WTC11 (cell line): ENCODE measurements at regions not wholly inside any gene's neighbourhood (a gene's known extent, or its start where the extent isn't known, plus 50 kb on each side); places are given as distances from the start of the nearest gene placed in this dataset.

ENCODE experiments used
- ATAC-seq: fragments of 200-7000 bp; cut with Tn5 transposase; 2 replicates; pipeline ENCODE4 v1.10.0; 2021; ENCODE audit warnings: mild to moderate bottlenecking, moderate library complexity
- CTCF ChIA-PET: fragments of 300-600 bp; sonication (Branson Sonifier 250); formaldehyde crosslinking; loops from one replicate; lab custom pipeline; 2021; ENCODE audit warnings: antibody characterized with exemption; lab: Charles Lee
- POLR2A ChIA-PET: fragments of 350-600 bp; sonication (Branson Sonifier 250); formaldehyde crosslinking; loops from one replicate; lab custom pipeline; 2021; ENCODE audit warnings: antibody characterized with exemption; lab: Charles Lee
- DNase-seq: peaks from one replicate; pipeline ENCODE4 v3.0.0; 2021; ENCODE audit warnings: low spot score
- H3K27ac Mint-ChIP-seq: 2 replicates; pipeline ENCODE4 v1.8.0; 2021; ENCODE audit warnings: mixed read lengths
- H3K27me3 Mint-ChIP-seq: 2 replicates; pipeline ENCODE4 v1.8.0; 2021; ENCODE audit warnings: low read depth, mild to moderate bottlenecking, moderate library complexity, mixed read lengths
- H3K36me3 Mint-ChIP-seq: 2 replicates; pipeline ENCODE4 v1.8.0; 2021; ENCODE audit warnings: mixed read lengths
- H3K4me1 Mint-ChIP-seq: 2 replicates; pipeline ENCODE4 v1.8.0; 2022; ENCODE audit warnings: mixed read lengths
- H3K4me3 Mint-ChIP-seq: 2 replicates; pipeline ENCODE4 v1.8.0; 2021; ENCODE audit warnings: mild to moderate bottlenecking, moderate library complexity, mixed read lengths
- H3K9me3 Mint-ChIP-seq: 2 replicates; pipeline ENCODE4 v1.8.0; 2021; ENCODE audit warnings: mixed read lengths
- ATF6 ChIP-seq: sonication (generic); formaldehyde crosslinking; IDR thresholded peaks from 2 replicates; pipeline ENCODE4 v1.8.1; 2023; ENCODE audit warnings: mild to moderate bottlenecking, missing genetic modification reagents
- ETV6 ChIP-seq: sonication (generic); formaldehyde crosslinking; IDR thresholded peaks from 2 replicates; pipeline ENCODE4 v1.8.1; 2022; ENCODE audit warnings: mild to moderate bottlenecking, missing genetic modification reagents
- FOXJ3 ChIP-seq: sonication (generic); formaldehyde crosslinking; IDR thresholded peaks from 2 replicates; pipeline ENCODE4 v1.9.0; 2021; ENCODE audit warnings: missing genetic modification reagents, mild to moderate bottlenecking, borderline replicate concordance
- FOXP4 ChIP-seq: sonication (generic); formaldehyde crosslinking; IDR thresholded peaks from 2 replicates; pipeline ENCODE4 v1.8.0; 2022; ENCODE audit warnings: mild to moderate bottlenecking, missing genetic modification reagents
- KAT7 ChIP-seq: sonication (generic); formaldehyde crosslinking; IDR thresholded peaks from 2 replicates; pipeline ENCODE4 v1.8.1; 2023; ENCODE audit warnings: missing genetic modification reagents, mild to moderate bottlenecking, borderline replicate concordance
- MXD4 ChIP-seq: fragments of 250-450 bp; sonication (Bioruptor Pico); IDR thresholded peaks from 2 replicates; pipeline ENCODE4 v1.8.0; 2021; ENCODE audit warnings: mild to moderate bottlenecking, moderate library complexity, borderline replicate concordance
- MYBL2 ChIP-seq: sonication (generic); formaldehyde crosslinking; IDR thresholded peaks from 2 replicates; pipeline ENCODE4 v1.8.1; 2023; ENCODE audit warnings: mild to moderate bottlenecking, moderate library complexity, missing genetic modification reagents
- SP1 ChIP-seq: sonication (generic); formaldehyde crosslinking; conservative IDR thresholded peaks from 2 replicates; pipeline ENCODE4 v1.8.1; 2022; ENCODE audit warnings: missing genetic modification reagents
- TP53 ChIP-seq: sonication (generic); formaldehyde crosslinking; IDR thresholded peaks from 2 replicates; pipeline ENCODE4 v1.8.1; 2023; ENCODE audit warnings: mild to moderate bottlenecking, missing genetic modification reagents
- ZNF396 ChIP-seq: fragments of 250-450 bp; sonication (Bioruptor Pico); IDR thresholded peaks from 2 replicates; pipeline ENCODE4 v1.8.0; 2021; ENCODE audit warnings: mild to moderate bottlenecking, moderate library complexity, borderline replicate concordance
- ZNF532 ChIP-seq: fragments of 250-450 bp; sonication (Bioruptor Pico); IDR thresholded peaks from 2 replicates; pipeline ENCODE4 v1.9.0; 2021; ENCODE audit warnings: mild to moderate bottlenecking, borderline replicate concordance
- ZNF671 ChIP-seq: fragments of 250-450 bp; sonication (Bioruptor Pico); IDR thresholded peaks from 2 replicates; pipeline ENCODE4 v1.8.0; 2021; ENCODE audit warnings: mild to moderate bottlenecking
- TF ChIP-seq, protein P1 (sequence below): sonication (generic); formaldehyde crosslinking; IDR thresholded peaks from 2 replicates; pipeline ENCODE4 v1.8.1; 2023; ENCODE audit warnings: mild to moderate bottlenecking, missing genetic modification reagents
- TF ChIP-seq, protein P2 (sequence below): sonication (generic); formaldehyde crosslinking; IDR thresholded peaks from 2 replicates; pipeline ENCODE4 v1.8.1; 2022; ENCODE audit warnings: low read depth, mild to moderate bottlenecking, moderate library complexity, missing genetic modification reagents, borderline replicate concordance
- TF ChIP-seq, protein P3 (sequence below): sonication (generic); formaldehyde crosslinking; IDR thresholded peaks from 2 replicates; pipeline ENCODE4 v1.8.0; 2023; ENCODE audit warnings: mild to moderate bottlenecking, missing genetic modification reagents
- TF ChIP-seq, protein P4 (sequence below): sonication (generic); formaldehyde crosslinking; conservative IDR thresholded peaks from 2 replicates; pipeline ENCODE4 v1.8.1; 2022; ENCODE audit warnings: mild to moderate bottlenecking, missing genetic modification reagents

DNA sequence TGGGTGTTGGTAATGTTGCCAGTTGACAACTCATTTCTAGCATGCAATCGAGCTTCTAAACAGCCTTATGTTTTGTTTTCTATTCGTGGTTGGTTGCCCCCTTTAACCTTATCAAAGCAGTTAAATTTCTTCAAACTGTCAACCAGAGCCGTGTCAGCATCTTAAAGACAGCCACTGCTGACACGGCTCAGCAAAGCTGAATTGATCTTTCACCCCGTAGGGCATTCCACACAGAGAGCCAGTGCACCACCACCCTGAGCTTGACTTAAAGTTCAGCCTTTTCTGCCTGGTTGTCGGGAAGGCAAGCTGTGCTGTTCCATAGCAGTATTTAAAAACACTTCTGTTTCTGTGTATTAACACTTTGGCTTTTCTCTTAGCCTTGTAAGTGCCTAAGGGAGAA lies 355.0 kb upstream of the CHST9 start:
- POLR2A ChIA-PET: no interaction called here
- H3K9me3 Mint-ChIP-seq: no peaks in the 10 kb centered on the region
- no peak overlapping the region for H3K4me3 Mint-ChIP-seq
- peaks cover 51% of the 10 kb centered on the region for H3K4me1 Mint-ChIP-seq
- H3K27me3 Mint-ChIP-seq: no peaks in the 10 kb centered on the region
- no peak overlapping the region for H3K27ac Mint-ChIP-seq
- peak; percentile 90 for ATAC-seq
- CTCF ChIA-PET: interaction anchor here (0.7 to 1.0 kb wide), 2 partner anchors 13 to 65 kb away, joined by 3 read pairs; no protein-coding TSS in a partner anchor
- peak; percentile 20 for DNase-seq
- no peak for TF ChIP-seq SP1 (CRISPR knock-in tag)
- no peak for TF ChIP-seq ZNF532
- no peak for TF ChIP-seq ATF6
- TF ChIP-seq, protein P1, sequence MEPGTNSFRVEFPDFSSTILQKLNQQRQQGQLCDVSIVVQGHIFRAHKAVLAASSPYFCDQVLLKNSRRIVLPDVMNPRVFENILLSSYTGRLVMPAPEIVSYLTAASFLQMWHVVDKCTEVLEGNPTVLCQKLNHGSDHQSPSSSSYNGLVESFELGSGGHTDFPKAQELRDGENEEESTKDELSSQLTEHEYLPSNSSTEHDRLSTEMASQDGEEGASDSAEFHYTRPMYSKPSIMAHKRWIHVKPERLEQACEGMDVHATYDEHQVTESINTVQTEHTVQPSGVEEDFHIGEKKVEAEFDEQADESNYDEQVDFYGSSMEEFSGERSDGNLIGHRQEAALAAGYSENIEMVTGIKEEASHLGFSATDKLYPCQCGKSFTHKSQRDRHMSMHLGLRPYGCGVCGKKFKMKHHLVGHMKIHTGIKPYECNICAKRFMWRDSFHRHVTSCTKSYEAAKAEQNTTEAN: no peak
- TF ChIP-seq TP53 (CRISPR knock-in tag): no peak
- TF ChIP-seq, protein P2, sequence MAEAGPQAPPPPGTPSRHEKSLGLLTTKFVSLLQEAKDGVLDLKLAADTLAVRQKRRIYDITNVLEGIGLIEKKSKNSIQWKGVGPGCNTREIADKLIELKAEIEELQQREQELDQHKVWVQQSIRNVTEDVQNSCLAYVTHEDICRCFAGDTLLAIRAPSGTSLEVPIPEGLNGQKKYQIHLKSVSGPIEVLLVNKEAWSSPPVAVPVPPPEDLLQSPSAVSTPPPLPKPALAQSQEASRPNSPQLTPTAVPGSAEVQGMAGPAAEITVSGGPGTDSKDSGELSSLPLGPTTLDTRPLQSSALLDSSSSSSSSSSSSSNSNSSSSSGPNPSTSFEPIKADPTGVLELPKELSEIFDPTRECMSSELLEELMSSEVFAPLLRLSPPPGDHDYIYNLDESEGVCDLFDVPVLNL: no peak
- no peak for TF ChIP-seq ETV6 (CRISPR knock-in tag)
- no peak for TF ChIP-seq ZNF671 (CRISPR knock-in tag)
- TF ChIP-seq, all 79 proteins: peak for 0
- H3K36me3 Mint-ChIP-seq: no peaks in the 10 kb centered on the region

DNA sequence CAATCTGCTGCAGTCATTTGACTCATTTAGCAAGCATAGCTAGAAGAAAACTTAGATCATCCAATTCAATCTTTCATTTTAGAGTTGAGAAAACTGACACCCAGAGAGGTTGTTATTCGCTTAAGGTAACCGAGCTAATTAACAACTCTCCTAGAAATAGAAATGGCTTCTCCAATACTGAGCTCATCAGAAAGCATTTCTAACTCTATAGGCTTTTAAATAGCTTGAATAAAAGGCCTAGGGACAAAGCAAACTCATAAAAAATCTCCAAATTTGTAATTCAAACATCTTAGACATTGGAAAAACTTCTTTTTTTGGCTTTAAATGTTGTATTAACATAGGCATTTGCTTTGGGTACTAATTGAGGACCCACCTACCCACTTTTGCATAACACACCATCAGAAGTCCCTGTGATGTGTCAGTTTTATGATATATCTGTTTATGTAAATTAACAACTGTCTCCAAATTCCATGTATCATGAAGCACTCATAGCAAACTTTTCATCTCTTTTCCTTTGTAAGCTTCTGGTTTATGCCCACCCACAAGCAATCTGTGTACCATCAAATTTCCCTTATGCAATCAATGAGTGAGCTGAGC lies 343.9 kb upstream of the CHST9 start:
- Mint-ChIP-seq H3K27me3 (no peaks in the 10 kb centered on the region; the same call in 1 of the 2 replicates), H3K9me3 (peaks cover 22% of the 10 kb centered on the region), H3K4me3 (no peak overlapping the region), H3K4me1 (peaks cover 12% of the 10 kb centered on the region), H3K36me3 (peaks cover 13% of the 10 kb centered on the region), H3K27ac (no peak overlapping the region)
- DNase-seq (no peak), ATAC-seq (no peak)
- CTCF ChIA-PET: no interaction called here
- POLR2A ChIA-PET: no interaction called here
- TF ChIP-seq, protein P3, sequence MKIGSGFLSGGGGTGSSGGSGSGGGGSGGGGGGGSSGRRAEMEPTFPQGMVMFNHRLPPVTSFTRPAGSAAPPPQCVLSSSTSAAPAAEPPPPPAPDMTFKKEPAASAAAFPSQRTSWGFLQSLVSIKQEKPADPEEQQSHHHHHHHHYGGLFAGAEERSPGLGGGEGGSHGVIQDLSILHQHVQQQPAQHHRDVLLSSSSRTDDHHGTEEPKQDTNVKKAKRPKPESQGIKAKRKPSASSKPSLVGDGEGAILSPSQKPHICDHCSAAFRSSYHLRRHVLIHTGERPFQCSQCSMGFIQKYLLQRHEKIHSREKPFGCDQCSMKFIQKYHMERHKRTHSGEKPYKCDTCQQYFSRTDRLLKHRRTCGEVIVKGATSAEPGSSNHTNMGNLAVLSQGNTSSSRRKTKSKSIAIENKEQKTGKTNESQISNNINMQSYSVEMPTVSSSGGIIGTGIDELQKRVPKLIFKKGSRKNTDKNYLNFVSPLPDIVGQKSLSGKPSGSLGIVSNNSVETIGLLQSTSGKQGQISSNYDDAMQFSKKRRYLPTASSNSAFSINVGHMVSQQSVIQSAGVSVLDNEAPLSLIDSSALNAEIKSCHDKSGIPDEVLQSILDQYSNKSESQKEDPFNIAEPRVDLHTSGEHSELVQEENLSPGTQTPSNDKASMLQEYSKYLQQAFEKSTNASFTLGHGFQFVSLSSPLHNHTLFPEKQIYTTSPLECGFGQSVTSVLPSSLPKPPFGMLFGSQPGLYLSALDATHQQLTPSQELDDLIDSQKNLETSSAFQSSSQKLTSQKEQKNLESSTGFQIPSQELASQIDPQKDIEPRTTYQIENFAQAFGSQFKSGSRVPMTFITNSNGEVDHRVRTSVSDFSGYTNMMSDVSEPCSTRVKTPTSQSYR (CRISPR knock-in tag): no peak
- TF ChIP-seq, protein P4, sequence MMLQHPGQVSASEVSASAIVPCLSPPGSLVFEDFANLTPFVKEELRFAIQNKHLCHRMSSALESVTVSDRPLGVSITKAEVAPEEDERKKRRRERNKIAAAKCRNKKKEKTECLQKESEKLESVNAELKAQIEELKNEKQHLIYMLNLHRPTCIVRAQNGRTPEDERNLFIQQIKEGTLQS (CRISPR knock-in tag): no peak
- TF ChIP-seq KAT7 (CRISPR knock-in tag) (no peak), MYBL2 (CRISPR knock-in tag) (no peak), MXD4 (CRISPR knock-in tag) (no peak), FOXJ3 (CRISPR knock-in tag) (no peak), FOXP4 (CRISPR knock-in tag) (no peak), ZNF396 (CRISPR knock-in tag) (no peak)
